Liver (tissue), 8 donors: ENCODE measurements at regions not wholly inside any gene's neighbourhood (a gene's known extent, or its start where the extent isn't known, plus 50 kb on each side); places are given as distances from the start of the nearest gene placed in this dataset.

Source experiments
- DNase-seq: peaks from one replicate; pipeline ENCODE4 v3.0.0-alpha.2; 2017; ENCODE audit warnings: low spot score
- H3K27ac ChIP-seq, 2 donors: one replicate each; pipeline ENCODE4 v1.7.0; 2013; ENCODE audit warnings: inconsistent platforms in 2 of 2, low read length in 2 of 2, control low read depth in 1 of 2, low read depth in 1 of 2, mild to moderate bottlenecking in 1 of 2
- H3K27me3 ChIP-seq, 4 donors: one replicate each; pipeline versions ENCODE4 v1.6.1 to v1.7.0; 2013; ENCODE audit warnings: low read length in 3 of 4, inconsistent platforms in 1 of 4, mild to moderate bottlenecking in 1 of 4, moderate library complexity in 1 of 4; ENCODE audit not compliant: control insufficient read depth in 4 of 4, insufficient read depth in 4 of 4
- H3K36me3 ChIP-seq, 4 donors: one replicate each; pipeline versions ENCODE4 v1.6.1 to v1.7.0; 2013; ENCODE audit warnings: low read length in 3 of 4, mild to moderate bottlenecking in 3 of 4, low read depth in 1 of 4, moderate library complexity in 1 of 4; ENCODE audit not compliant: control insufficient read depth in 4 of 4, insufficient read depth in 3 of 4
- H3K4me1 ChIP-seq, 4 donors: one replicate each; pipeline versions ENCODE4 v1.6.1 to v1.7.0; 2013; ENCODE audit warnings: low read length in 3 of 4, mild to moderate bottlenecking in 3 of 4, moderate library complexity in 1 of 4; ENCODE audit not compliant: control insufficient read depth in 4 of 4, insufficient read depth in 4 of 4
- H3K4me3 ChIP-seq, 3 donors: one replicate each; pipeline versions ENCODE4 v1.6.1 to v1.7.0; 2013; ENCODE audit warnings: low read length in 3 of 3, control low read depth in 1 of 3, low read depth in 1 of 3, mild to moderate bottlenecking in 1 of 3
- H3K9ac ChIP-seq, 2 donors: one replicate each; pipeline ENCODE4 v1.7.0; 2013; ENCODE audit warnings: low read length in 2 of 2, mild to moderate bottlenecking in 2 of 2, moderate library complexity in 2 of 2, control low read depth in 1 of 2, low read depth in 1 of 2
- H3K9me3 ChIP-seq, 4 donors: one replicate each; pipeline versions ENCODE4 v1.6.1 to v1.7.0; 2013; ENCODE audit warnings: low read length in 3 of 4; ENCODE audit not compliant: control insufficient read depth in 4 of 4
- ATF3 ChIP-seq: IDR thresholded peaks from 2 replicates; pipeline ENCODE4 v1.6.1; 2016; ENCODE audit warnings: antibody characterized with exemption
- EGR1 ChIP-seq, 2 donors: IDR thresholded peaks; 2 replicates each; pipeline ENCODE4 v1.6.1; 2016 to 2018; ENCODE audit warnings: antibody characterized with exemption in 2 of 2, low read depth in 2 of 2
- FOXA1 ChIP-seq: IDR thresholded peaks from 2 replicates; pipeline ENCODE4 v1.6.1; 2016; ENCODE audit warnings: antibody characterized with exemption
- FOXA2 ChIP-seq: IDR thresholded peaks from 2 replicates; pipeline ENCODE4 v1.6.1; 2016; ENCODE audit warnings: antibody characterized with exemption
- GABPA ChIP-seq, 2 donors: IDR thresholded peaks in 1 of 2; conservative IDR thresholded peaks in 1 of 2; 2 replicates each; pipeline ENCODE4 v1.6.1; 2016; ENCODE audit warnings: antibody characterized with exemption in 2 of 2, mild to moderate bottlenecking in 1 of 2, moderate library complexity in 1 of 2
- HNF4A ChIP-seq, 2 donors: conservative IDR thresholded peaks; 2 replicates each; pipeline ENCODE4 v1.6.1; 2016; ENCODE audit warnings: antibody characterized with exemption in 2 of 2, mild to moderate bottlenecking in 2 of 2
- HNF4G ChIP-seq: IDR thresholded peaks from 2 replicates; pipeline ENCODE4 v1.6.1; 2016; ENCODE audit warnings: antibody characterized with exemption
- JUND ChIP-seq, 2 donors: IDR thresholded peaks; 2 replicates each; pipeline ENCODE4 v1.6.1; 2016; ENCODE audit warnings: antibody characterized with exemption in 2 of 2
- MAX ChIP-seq: IDR thresholded peaks from 2 replicates; pipeline ENCODE4 v1.6.1; 2016; ENCODE audit warnings: antibody characterized with exemption
- NR2F2 ChIP-seq: IDR thresholded peaks from 2 replicates; pipeline ENCODE4 v1.6.1; 2016; ENCODE audit warnings: antibody characterized with exemption
- RAD21 ChIP-seq, 2 donors: IDR thresholded peaks; 2 replicates each; pipeline ENCODE4 v1.6.1; 2016; ENCODE audit warnings: antibody characterized with exemption in 2 of 2, mild to moderate bottlenecking in 2 of 2
- RXRA ChIP-seq, 2 donors: IDR thresholded peaks; 2 replicates each; pipeline ENCODE4 v1.6.1; 2017 to 2018; ENCODE audit warnings: antibody characterized with exemption in 2 of 2, mild to moderate bottlenecking in 1 of 2
- SP1 ChIP-seq: IDR thresholded peaks from 2 replicates; pipeline ENCODE4 v1.6.1; 2018; ENCODE audit warnings: antibody characterized with exemption, mild to moderate bottlenecking
- TAF1 ChIP-seq: conservative IDR thresholded peaks from 2 replicates; pipeline ENCODE4 v1.6.1; 2016; ENCODE audit warnings: antibody characterized with exemption, mild to moderate bottlenecking
- YY1 ChIP-seq: IDR thresholded peaks from 2 replicates; pipeline ENCODE4 v1.6.1; 2016; ENCODE audit warnings: antibody characterized with exemption, mild to moderate bottlenecking
- ZBTB33 ChIP-seq: IDR thresholded peaks from 2 replicates; pipeline ENCODE4 v1.6.1; 2016; ENCODE audit warnings: antibody characterized with exemption
- WGBS: extraction: QIAGEN DNeasy Blood & Tissue Kit; methylation state at CpG from one replicate; pipeline ENCODE4 v1.1.7; 2013; 5-methylcytosine and 5-hydroxymethylcytosine counted together
- TF ChIP-seq, protein P1 (sequence below): IDR thresholded peaks from 2 replicates; pipeline ENCODE4 v1.6.1; 2016; ENCODE audit warnings: antibody characterized with exemption, mild to moderate bottlenecking
- TF ChIP-seq, protein P2 (sequence below): fragments of 150-350 bp; IDR thresholded peaks from 2 replicates; pipeline ENCODE4 v1.5.1; 2017; ENCODE audit warnings: improper control_type of control experiment, low read depth, low read length; ENCODE audit not compliant: missing input control
- donor health status: healthy.
- donor health status: healthy.
- donor health status: healthy.
- donor health status: healthy.
- donor health status: healthy.

GRCh38 chr15:53829923-53830459, 70.5 kb upstream of the WDR72 start:
- no peak overlapping the region for H3K27ac ChIP-seq

GRCh38 chr15:53829471-53829870, 70.0 kb upstream of the WDR72 start:
- Histone ChIP-seq H3K4me3 (no peak overlapping the region), H3K36me3 (no peaks in the 10 kb centered on the region), H3K27me3 (peaks cover 0 to 5% (median under 1%) of the 10 kb centered on the region in 4 donors), H3K27ac (no peak overlapping the region), H3K9ac (no peak overlapping the region), H3K9me3 (no peaks in the 10 kb centered on the region), H3K4me1 (no peaks in the 10 kb centered on the region)
- 87% methylated on average over 3 of the region's 3 CpGs for WGBS
- DNase-seq: no peak
- TF ChIP-seq FOXA2 (no peak), HNF4G (no peak), SP1 (no peak), ZBTB33 (no peak), NR2F2 (no peak), HNF4A (conservative IDR thresholded peaks at IDR 0.05) (no peak), RAD21 (IDR thresholded peaks at IDR 0.05) (no peak), RXRA (IDR thresholded peaks at IDR 0.05) (no peak), YY1 (no peak), JUND (IDR thresholded peaks at IDR 0.05) (no peak)
- TF ChIP-seq, protein P1, sequence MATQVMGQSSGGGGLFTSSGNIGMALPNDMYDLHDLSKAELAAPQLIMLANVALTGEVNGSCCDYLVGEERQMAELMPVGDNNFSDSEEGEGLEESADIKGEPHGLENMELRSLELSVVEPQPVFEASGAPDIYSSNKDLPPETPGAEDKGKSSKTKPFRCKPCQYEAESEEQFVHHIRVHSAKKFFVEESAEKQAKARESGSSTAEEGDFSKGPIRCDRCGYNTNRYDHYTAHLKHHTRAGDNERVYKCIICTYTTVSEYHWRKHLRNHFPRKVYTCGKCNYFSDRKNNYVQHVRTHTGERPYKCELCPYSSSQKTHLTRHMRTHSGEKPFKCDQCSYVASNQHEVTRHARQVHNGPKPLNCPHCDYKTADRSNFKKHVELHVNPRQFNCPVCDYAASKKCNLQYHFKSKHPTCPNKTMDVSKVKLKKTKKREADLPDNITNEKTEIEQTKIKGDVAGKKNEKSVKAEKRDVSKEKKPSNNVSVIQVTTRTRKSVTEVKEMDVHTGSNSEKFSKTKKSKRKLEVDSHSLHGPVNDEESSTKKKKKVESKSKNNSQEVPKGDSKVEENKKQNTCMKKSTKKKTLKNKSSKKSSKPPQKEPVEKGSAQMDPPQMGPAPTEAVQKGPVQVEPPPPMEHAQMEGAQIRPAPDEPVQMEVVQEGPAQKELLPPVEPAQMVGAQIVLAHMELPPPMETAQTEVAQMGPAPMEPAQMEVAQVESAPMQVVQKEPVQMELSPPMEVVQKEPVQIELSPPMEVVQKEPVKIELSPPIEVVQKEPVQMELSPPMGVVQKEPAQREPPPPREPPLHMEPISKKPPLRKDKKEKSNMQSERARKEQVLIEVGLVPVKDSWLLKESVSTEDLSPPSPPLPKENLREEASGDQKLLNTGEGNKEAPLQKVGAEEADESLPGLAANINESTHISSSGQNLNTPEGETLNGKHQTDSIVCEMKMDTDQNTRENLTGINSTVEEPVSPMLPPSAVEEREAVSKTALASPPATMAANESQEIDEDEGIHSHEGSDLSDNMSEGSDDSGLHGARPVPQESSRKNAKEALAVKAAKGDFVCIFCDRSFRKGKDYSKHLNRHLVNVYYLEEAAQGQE: no peak

More at GRCh38 chr15:53829923-53830459, 70.5 kb upstream of the WDR72 start:
- peaks cover 0 to 6% (median under 1%) of the 10 kb centered on the region in 4 donors for H3K27me3 ChIP-seq
- no peaks in the 10 kb centered on the region for H3K36me3 ChIP-seq
- H3K4me3 ChIP-seq: no peak overlapping the region
- 85% methylated on average over 2 of the region's 2 CpGs for WGBS
- TF ChIP-seq, protein P1: no peak
- TF ChIP-seq MAX: no peak
- no peak for TF ChIP-seq ATF3
- no peak for TF ChIP-seq FOXA1
- TF ChIP-seq EGR1 (IDR thresholded peaks at IDR 0.05; ENCODE audit: low read depth in 2 of 2): no peak
- no peak for TF ChIP-seq GABPA (IDR thresholded peaks at IDR 0.05 in 1 of 2, conservative IDR thresholded peaks at IDR 0.05 in 1 of 2)
- TF ChIP-seq HNF4A (conservative IDR thresholded peaks at IDR 0.05): no peak
- TF ChIP-seq YY1: no peak
- TF ChIP-seq RAD21 (IDR thresholded peaks at IDR 0.05): no peak
- TF ChIP-seq HNF4G: no peak
- no peak for TF ChIP-seq FOXA2
- no peak for TF ChIP-seq TAF1
- TF ChIP-seq SP1: no peak
- no peak for TF ChIP-seq NR2F2
- TF ChIP-seq, protein P2, sequence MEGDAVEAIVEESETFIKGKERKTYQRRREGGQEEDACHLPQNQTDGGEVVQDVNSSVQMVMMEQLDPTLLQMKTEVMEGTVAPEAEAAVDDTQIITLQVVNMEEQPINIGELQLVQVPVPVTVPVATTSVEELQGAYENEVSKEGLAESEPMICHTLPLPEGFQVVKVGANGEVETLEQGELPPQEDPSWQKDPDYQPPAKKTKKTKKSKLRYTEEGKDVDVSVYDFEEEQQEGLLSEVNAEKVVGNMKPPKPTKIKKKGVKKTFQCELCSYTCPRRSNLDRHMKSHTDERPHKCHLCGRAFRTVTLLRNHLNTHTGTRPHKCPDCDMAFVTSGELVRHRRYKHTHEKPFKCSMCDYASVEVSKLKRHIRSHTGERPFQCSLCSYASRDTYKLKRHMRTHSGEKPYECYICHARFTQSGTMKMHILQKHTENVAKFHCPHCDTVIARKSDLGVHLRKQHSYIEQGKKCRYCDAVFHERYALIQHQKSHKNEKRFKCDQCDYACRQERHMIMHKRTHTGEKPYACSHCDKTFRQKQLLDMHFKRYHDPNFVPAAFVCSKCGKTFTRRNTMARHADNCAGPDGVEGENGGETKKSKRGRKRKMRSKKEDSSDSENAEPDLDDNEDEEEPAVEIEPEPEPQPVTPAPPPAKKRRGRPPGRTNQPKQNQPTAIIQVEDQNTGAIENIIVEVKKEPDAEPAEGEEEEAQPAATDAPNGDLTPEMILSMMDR: no peak
- no peak for TF ChIP-seq RXRA (IDR thresholded peaks at IDR 0.05)
- H3K4me1 ChIP-seq: no peaks in the 10 kb centered on the region
- no peak for DNase-seq
- H3K9ac ChIP-seq: no peak overlapping the region
- no peaks in the 10 kb centered on the region for H3K9me3 ChIP-seq
